Hepatocyte (in vitro differentiated cells): ENCODE measurements at regions not wholly inside any gene's neighbourhood (a gene's known extent, or its start where the extent isn't known, plus 50 kb on each side); places are given as distances from the start of the nearest gene placed in this dataset.

ENCODE experiments used
- DNase-seq: peaks from one replicate; pipeline ENCODE4 v3.0.0-alpha.2; 2016; ENCODE audit warnings: low spot score
- H2AFZ ChIP-seq: fragments of 200-600 bp; sonication (generic); 2 replicates; pipeline ENCODE4 v1.6.0; 2016; ENCODE audit warnings: antibody characterized with exemption, mild to moderate bottlenecking
- H3K27ac ChIP-seq: fragments of 200-600 bp; sonication (generic); 2 replicates; pipeline ENCODE4 v1.5.1; 2016; ENCODE audit warnings: mild to moderate bottlenecking
- H3K27me3 ChIP-seq: fragments of 200-600 bp; sonication (generic); 2 replicates; pipeline ENCODE4 v1.6.1; 2016
- H3K36me3 ChIP-seq: fragments of 200-600 bp; sonication (generic); replicated peaks from 2 replicates; pipeline ENCODE4 v1.5.1; 2016; ENCODE audit warnings: low read depth; ENCODE audit not compliant: insufficient read depth
- H3K4me1 ChIP-seq: fragments of 200-600 bp; sonication (generic); 2 replicates; pipeline ENCODE4 v1.5.1; 2016; ENCODE audit warnings: mild to moderate bottlenecking, moderate library complexity; ENCODE audit not compliant: insufficient read depth
- H3K4me2 ChIP-seq: fragments of 200-600 bp; sonication (generic); 2 replicates; pipeline ENCODE4 v1.6.0; 2016
- H3K4me3 ChIP-seq: fragments of 200-600 bp; sonication (generic); 2 replicates; pipeline ENCODE4 v1.5.1; 2016; ENCODE audit warnings: mild to moderate bottlenecking
- H3K79me2 ChIP-seq: fragments of 200-600 bp; sonication (generic); 2 replicates; pipeline ENCODE4 v1.6.0; 2017; ENCODE audit warnings: mild to moderate bottlenecking
- H3K9me2 ChIP-seq: fragments of 200-600 bp; sonication (generic); replicated peaks from 2 replicates; pipeline ENCODE4 v1.6.0; 2017; ENCODE audit warnings: mild to moderate bottlenecking; ENCODE audit not compliant: insufficient read depth
- H3K9me3 ChIP-seq: fragments of 200-600 bp; sonication (generic); 2 replicates; pipeline ENCODE4 v1.5.1; 2016; ENCODE audit warnings: low read depth, mild to moderate bottlenecking
- H4K20me1 ChIP-seq: fragments of 200-600 bp; sonication (generic); 2 replicates; pipeline ENCODE4 v1.6.0; 2016; ENCODE audit warnings: mild to moderate bottlenecking; ENCODE audit not compliant: insufficient read depth, poor library complexity, severe bottlenecking
- CTCF ChIP-seq: fragments of 200-600 bp; sonication (generic); IDR thresholded peaks from 2 replicates; pipeline ENCODE4 v1.5.1; 2016; ENCODE audit warnings: antibody characterized with exemption, mild to moderate bottlenecking; ENCODE audit not compliant: poor library complexity
- EZH2 ChIP-seq: fragments of 200-600 bp; sonication (generic); IDR thresholded peaks from 2 replicates; pipeline ENCODE4 v1.6.1; 2016; ENCODE audit warnings: antibody characterized with exemption, mild to moderate bottlenecking, borderline replicate concordance
- EZH2phosphoT487 ChIP-seq: fragments of 200-600 bp; sonication (generic); IDR thresholded peaks from one replicate; pipeline ENCODE4 v1.6.1; 2018; ENCODE audit warnings: antibody characterized with exemption, mild to moderate bottlenecking, low read depth, moderate library complexity; ENCODE audit not compliant: unreplicated experiment, severe bottlenecking
- WGBS: methylation state at CpG from one replicate; pipeline ENCODE4 v1.1.6; 2016; ENCODE audit warnings: low lambda C conversion rate; ENCODE audit errors: missing lambda C conversion rate; 5-methylcytosine and 5-hydroxymethylcytosine counted together

GRCh38 chr4:19406789-19407188 lies 844.9 kb upstream of the SLIT2 start:
- no peaks in the 10 kb centered on the region for H3K27me3 ChIP-seq
- no peak overlapping the region for H3K4me3 ChIP-seq
- no peaks in the 10 kb centered on the region for H3K36me3 ChIP-seq
- no peak for DNase-seq
- no peaks in the 10 kb centered on the region for H3K9me2 ChIP-seq
- no peaks in the 10 kb centered on the region for H3K79me2 ChIP-seq
- H3K4me1 ChIP-seq, result no peaks in the 10 kb centered on the region
- no peak overlapping the region for H3K4me2 ChIP-seq
- TF ChIP-seq CTCF (no peak), EZH2 (no peak), EZH2phosphoT487 (no peak)
- no peak overlapping the region for H2AFZ ChIP-seq
- no peaks in the 10 kb centered on the region for H4K20me1 ChIP-seq
- H3K27ac ChIP-seq, result no peak overlapping the region
- H3K9me3 ChIP-seq, result no peaks in the 10 kb centered on the region

- DNase-seq, result no peak
- 84% methylated on average over 5 of the region's 5 CpGs for WGBS
Measured at GRCh38 chr4:19403786-19404370, 847.8 kb upstream of the SLIT2 start.

GRCh38 chr4:19402581-19403065 lies 849.1 kb upstream of the SLIT2 start:
- no peak for DNase-seq
- Histone ChIP-seq H3K4me1 (no peaks in the 10 kb centered on the region), H3K4me3 (no peak overlapping the region), H3K27ac (no peak overlapping the region), H3K9me2 (no peaks in the 10 kb centered on the region), H3K36me3 (no peaks in the 10 kb centered on the region), H2AFZ (no peak overlapping the region), H3K79me2 (no peaks in the 10 kb centered on the region), H4K20me1 (no peaks in the 10 kb centered on the region), H3K27me3 (no peaks in the 10 kb centered on the region), H3K9me3 (no peaks in the 10 kb centered on the region), H3K4me2 (no peak overlapping the region)
- WGBS, result 86% methylated on average over 2 of the region's 2 CpGs
- TF ChIP-seq EZH2phosphoT487 (no peak), CTCF (no peak), EZH2 (no peak)

More at GRCh38 chr4:19403786-19404370, 847.8 kb upstream of the SLIT2 start:
- Histone ChIP-seq H3K4me1 (no peaks in the 10 kb centered on the region), H3K27me3 (no peaks in the 10 kb centered on the region), H3K79me2 (no peaks in the 10 kb centered on the region), H3K4me2 (no peak overlapping the region), H4K20me1 (no peaks in the 10 kb centered on the region), H3K9me3 (no peaks in the 10 kb centered on the region), H3K36me3 (no peaks in the 10 kb centered on the region), H3K9me2 (no peaks in the 10 kb centered on the region), H2AFZ (no peak overlapping the region), H3K27ac (no peak overlapping the region), H3K4me3 (no peak overlapping the region)
- TF ChIP-seq EZH2, result no peak
- no peak for TF ChIP-seq CTCF
- no peak for TF ChIP-seq EZH2phosphoT487
